ENCODE measurements at regions not wholly inside any gene's neighbourhood (a gene's known extent, or its start where the extent isn't known, plus 50 kb on each side); places are given as distances from the start of the nearest gene placed in this dataset.

GRCh38 chr14:100648474-100649172 lies 61.4 kb upstream of the BEGAIN start:
- Histone ChIP-seq H3K27me3 (ENCODE audit: control insufficient read depth, insufficient read depth, low read length, poor library complexity, severe bottlenecking) (peaks cover 2% of the 10 kb centered on the region), H3K36me3 (ENCODE audit: control insufficient read depth, insufficient read depth, low read length) (no peaks in the 10 kb centered on the region), H3K9ac (ENCODE audit: extremely low read depth, low read length, poor library complexity, severe bottlenecking) (no peak overlapping the region), H3K27ac (ENCODE audit: low read depth, low read length) (no peak overlapping the region), H3K4me3 (ENCODE audit: low read length) (no peak overlapping the region), H3K4me1 (ENCODE audit: control insufficient read depth, insufficient read depth, low read length) (peaks cover 9% of the 10 kb centered on the region), H3K9me3 (ENCODE audit: control insufficient read depth, low read length) (peaks cover 11% of the 10 kb centered on the region)
- peaks cover 2% of the 10 kb centered on the region for H3K9me3 Mint-ChIP-seq
- H3K27ac Mint-ChIP-seq: no peak overlapping the region
- peaks cover 18% of the 10 kb centered on the region for H3K27me3 Mint-ChIP-seq (ENCODE audit: insufficient read depth)
- no peaks in the 10 kb centered on the region for H3K36me3 Mint-ChIP-seq (ENCODE audit: low read depth)
- TF ChIP-seq, protein P1, sequence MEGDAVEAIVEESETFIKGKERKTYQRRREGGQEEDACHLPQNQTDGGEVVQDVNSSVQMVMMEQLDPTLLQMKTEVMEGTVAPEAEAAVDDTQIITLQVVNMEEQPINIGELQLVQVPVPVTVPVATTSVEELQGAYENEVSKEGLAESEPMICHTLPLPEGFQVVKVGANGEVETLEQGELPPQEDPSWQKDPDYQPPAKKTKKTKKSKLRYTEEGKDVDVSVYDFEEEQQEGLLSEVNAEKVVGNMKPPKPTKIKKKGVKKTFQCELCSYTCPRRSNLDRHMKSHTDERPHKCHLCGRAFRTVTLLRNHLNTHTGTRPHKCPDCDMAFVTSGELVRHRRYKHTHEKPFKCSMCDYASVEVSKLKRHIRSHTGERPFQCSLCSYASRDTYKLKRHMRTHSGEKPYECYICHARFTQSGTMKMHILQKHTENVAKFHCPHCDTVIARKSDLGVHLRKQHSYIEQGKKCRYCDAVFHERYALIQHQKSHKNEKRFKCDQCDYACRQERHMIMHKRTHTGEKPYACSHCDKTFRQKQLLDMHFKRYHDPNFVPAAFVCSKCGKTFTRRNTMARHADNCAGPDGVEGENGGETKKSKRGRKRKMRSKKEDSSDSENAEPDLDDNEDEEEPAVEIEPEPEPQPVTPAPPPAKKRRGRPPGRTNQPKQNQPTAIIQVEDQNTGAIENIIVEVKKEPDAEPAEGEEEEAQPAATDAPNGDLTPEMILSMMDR (conservative IDR thresholded peaks at IDR 0.05): no peak
- no peak overlapping the region for H3K4me3 Mint-ChIP-seq
- 92 to 94% methylated on average over 2 of the region's 2 CpGs for WGBS, 2 experiments (ENCODE audit: insufficient coverage in 1 of 2, insufficient read length in 1 of 2)
- peaks cover 12% of the 10 kb centered on the region for H3K4me1 Mint-ChIP-seq
- DNase-seq: no peak

GRCh38 chr14:100649173-100649519 lies 61.9 kb upstream of the BEGAIN start:
- DNase-seq: no peak
- no peak overlapping the region for H3K27ac Mint-ChIP-seq
- H3K4me1 ChIP-seq (ENCODE audit: control insufficient read depth, insufficient read depth, low read length): peaks cover 9% of the 10 kb centered on the region
- no peak overlapping the region for H3K27ac ChIP-seq (ENCODE audit: low read depth, low read length)
- H3K27me3 Mint-ChIP-seq (ENCODE audit: insufficient read depth): peaks cover 22% of the 10 kb centered on the region
- H3K9me3 Mint-ChIP-seq: peaks cover 2% of the 10 kb centered on the region
- no peak overlapping the region for H3K4me3 ChIP-seq (ENCODE audit: low read length)
- TF ChIP-seq, protein P1 (conservative IDR thresholded peaks at IDR 0.05): no peak
- peaks cover 11% of the 10 kb centered on the region for H3K9me3 ChIP-seq (ENCODE audit: control insufficient read depth, low read length)
- H3K36me3 ChIP-seq (ENCODE audit: control insufficient read depth, insufficient read depth, low read length): no peaks in the 10 kb centered on the region
- no peak overlapping the region for H3K9ac ChIP-seq (ENCODE audit: extremely low read depth, low read length, poor library complexity, severe bottlenecking)
- no peaks in the 10 kb centered on the region for H3K36me3 Mint-ChIP-seq (ENCODE audit: low read depth)
- WGBS, 2 experiments (ENCODE audit: insufficient coverage in 1 of 2, insufficient read length in 1 of 2): 93 to 100% methylated on average over 1 of the region's 1 CpG
- no peak overlapping the region for H3K4me3 Mint-ChIP-seq
- peaks cover 12% of the 10 kb centered on the region for H3K4me1 Mint-ChIP-seq
- peaks cover 7% of the 10 kb centered on the region for H3K27me3 ChIP-seq (ENCODE audit: control insufficient read depth, insufficient read depth, low read length, poor library complexity, severe bottlenecking)

DNA sequence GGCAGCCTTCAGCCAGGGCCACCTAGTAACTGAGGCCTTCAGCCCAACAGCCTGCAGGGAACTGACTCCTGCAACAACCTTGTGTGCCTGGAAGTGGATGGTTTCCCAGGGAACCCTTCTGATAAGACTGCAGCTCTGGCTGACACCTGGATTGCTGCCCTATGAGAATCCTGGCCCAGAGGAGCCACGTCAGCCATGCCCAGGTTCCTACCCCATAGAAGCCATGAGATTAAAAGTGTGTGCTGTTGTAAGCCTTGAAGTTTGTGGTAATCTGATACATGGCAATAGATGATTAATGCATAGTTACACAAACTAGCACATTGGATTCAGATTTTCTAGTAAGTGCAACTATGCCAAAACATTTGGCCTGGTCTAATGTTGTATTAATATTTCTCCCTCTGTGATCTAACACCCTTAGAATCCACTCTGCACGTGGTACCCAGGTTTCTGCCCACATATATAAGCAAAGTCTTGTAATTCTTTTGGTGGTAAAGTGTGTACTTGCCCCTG lies 64.8 kb upstream of the BEGAIN start:
- Mint-ChIP-seq H3K27ac (no peak overlapping the region), H3K36me3 (ENCODE audit: low read depth) (no peaks in the 10 kb centered on the region), H3K27me3 (ENCODE audit: insufficient read depth) (peaks cover 21% of the 10 kb centered on the region), H3K4me1 (peaks cover 3% of the 10 kb centered on the region), H3K9me3 (no peaks in the 10 kb centered on the region), H3K4me3 (no peak overlapping the region)
- H3K27ac ChIP-seq (ENCODE audit: low read depth, low read length): no peak overlapping the region
- no peaks in the 10 kb centered on the region for H3K4me1 ChIP-seq (ENCODE audit: control insufficient read depth, insufficient read depth, low read length)
- no peak for DNase-seq
- TF ChIP-seq, protein P1 (conservative IDR thresholded peaks at IDR 0.05): no peak
- WGBS, 2 experiments (ENCODE audit: insufficient coverage in 1 of 2, insufficient read length in 1 of 2): 88% methylated on average over 2 of the region's 2 CpGs; no CpG with 5 or more reads in 1 of the 2 experiments
- no peaks in the 10 kb centered on the region for H3K36me3 ChIP-seq (ENCODE audit: control insufficient read depth, insufficient read depth, low read length)
- H3K4me3 ChIP-seq (ENCODE audit: low read length): no peak overlapping the region
- H3K9me3 ChIP-seq (ENCODE audit: control insufficient read depth, low read length): no peaks in the 10 kb centered on the region
- H3K27me3 ChIP-seq (ENCODE audit: control insufficient read depth, insufficient read depth, low read length, poor library complexity, severe bottlenecking): peaks cover 11% of the 10 kb centered on the region
- H3K9ac ChIP-seq (ENCODE audit: extremely low read depth, low read length, poor library complexity, severe bottlenecking): no peak overlapping the region
